ENCODE measurements at regions not wholly inside any gene's neighbourhood (a gene's known extent, or its start where the extent isn't known, plus 50 kb on each side); places are given as distances from the start of the nearest gene placed in this dataset.

DNA sequence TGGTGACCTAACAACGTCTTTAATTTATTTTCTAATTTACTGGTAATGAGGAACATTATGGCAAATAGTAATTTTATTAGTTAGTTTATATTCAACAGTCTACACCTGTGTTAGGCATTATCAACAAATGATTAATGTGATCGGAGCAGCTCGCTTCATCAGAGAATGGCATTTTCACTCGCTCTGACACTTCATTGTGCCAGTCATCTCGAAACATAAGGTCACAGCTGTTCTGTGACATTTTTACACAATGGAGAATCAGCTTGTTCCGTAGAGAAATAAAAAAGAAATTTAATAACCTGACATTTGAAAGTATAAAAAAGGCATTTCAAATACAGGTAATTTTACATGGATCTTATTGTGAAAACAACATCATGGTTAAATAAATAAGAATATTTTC lies 858.4 kb downstream of the SLITRK6 start:
- no peak for TF ChIP-seq POLR2A (IDR thresholded peaks at IDR 0.05; ENCODE audit: low read depth, low read length)
- no peak for TF ChIP-seq POLR2AphosphoS5 (IDR thresholded peaks at IDR 0.05; ENCODE audit: low read depth, low read length)

Data from GM12891 (cell line).